ENCODE measurements at regions not wholly inside any gene's neighbourhood (a gene's known extent, or its start where the extent isn't known, plus 50 kb on each side); places are given as distances from the start of the nearest gene placed in this dataset.

- no peak for DNase-seq
Observed at GRCh38 chr5:82416512-82416911, 138.4 kb upstream of the RPS23 start.

DNA sequence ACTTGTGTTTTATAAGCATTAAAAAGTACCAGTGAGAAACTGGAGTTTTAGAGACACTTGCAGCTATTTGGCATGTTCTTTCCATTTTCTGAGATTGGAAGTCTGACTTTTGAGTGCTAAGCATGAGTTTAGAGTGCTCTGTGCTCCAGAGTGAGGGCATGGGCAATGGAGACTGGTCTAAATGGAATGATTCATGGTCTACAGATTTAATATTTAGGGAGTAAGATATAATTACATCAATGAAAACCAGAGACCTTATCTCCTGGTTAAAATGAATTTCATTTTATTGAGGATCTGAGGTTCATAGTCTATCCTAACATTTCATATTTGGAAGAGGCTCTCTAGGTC, 135.9 kb upstream of the RPS23 start:
- no peak for DNase-seq

DNA sequence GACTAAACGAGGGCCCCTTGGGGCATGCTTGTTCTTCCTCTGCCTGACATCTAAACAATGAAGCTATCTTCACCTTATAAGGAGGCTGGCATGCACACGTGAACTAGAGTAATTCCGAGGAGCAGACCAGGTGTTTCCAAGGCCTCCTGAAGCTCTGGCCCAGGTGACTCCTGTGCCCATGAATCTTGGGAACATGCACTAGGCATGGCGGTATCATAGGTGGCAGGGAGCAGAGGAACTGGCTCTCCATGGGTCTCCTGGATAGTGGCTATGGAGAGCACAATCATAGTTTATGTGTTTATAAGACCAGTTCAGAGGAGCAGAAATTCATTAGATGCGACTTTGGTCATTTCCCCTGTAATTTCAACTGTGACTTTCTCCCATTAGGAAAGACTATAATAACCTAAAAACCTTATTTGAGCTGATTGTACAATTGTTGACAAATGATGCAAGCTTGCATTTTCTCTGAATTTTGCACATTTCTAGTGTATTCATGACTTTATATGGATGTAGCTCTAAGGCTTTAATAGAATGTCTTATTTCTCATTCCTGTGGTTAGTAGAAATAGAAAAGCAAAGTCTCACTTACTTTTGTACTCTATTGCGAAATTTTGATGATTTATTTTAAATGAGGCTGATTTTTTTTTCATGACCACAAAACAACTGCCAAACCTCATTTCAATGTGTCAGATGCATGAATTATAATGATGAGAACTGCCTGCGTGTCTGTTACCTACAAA, 135.3 kb upstream of the RPS23 start:
- no peak for DNase-seq

DNA sequence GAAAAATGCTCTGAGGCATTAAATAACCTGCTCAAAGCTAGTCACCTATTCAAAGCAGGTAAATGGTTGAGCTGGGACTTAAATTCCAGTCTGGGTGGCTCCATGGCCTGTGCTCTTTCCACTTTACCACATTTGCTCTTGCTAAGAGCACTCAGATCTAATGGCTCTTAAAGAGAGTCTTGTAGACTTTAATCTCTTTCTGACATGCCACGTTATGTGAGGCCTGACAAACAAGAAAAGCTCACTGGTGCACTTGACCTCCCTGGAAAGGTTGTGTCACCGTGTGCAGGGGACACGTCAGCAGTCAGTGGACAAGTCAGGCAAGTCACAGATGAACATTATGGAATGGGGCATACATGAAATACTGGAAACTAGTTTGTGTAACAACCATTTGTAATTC, 129.9 kb upstream of the RPS23 start:
- DNase-seq, result no peak

DNA sequence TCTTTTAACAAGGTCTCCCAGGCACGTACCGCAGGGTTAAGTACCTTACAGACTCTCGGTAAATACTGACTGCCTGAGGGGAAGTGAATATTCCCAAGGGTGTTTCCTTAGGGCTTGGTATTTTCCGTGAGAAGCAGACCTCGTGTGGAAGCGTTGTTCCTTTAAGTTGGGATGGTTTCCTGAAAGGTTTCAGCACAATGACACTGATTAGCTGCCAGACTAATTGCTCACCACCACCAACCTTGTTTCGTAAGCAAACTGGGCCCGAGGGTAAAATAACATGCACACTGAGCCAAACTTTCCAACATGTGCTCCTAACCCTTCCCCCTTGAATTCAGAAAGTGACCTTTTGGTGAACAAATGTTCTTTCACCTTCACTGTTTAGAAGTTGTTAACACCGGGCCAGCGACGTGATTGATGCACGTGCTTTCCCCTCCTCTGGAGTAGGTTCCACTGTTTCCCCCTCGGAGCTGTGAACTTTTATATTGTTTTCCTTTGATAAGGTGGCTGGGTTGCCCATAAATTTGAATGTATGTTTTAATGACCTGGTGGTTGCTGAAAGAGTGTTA, 128.1 kb upstream of the RPS23 start:
- DNase-seq, result no peak

- no peak for DNase-seq
Observed at GRCh38 chr5:82405618-82406204, 127.6 kb upstream of the RPS23 start.

- no peak for DNase-seq
Observed at GRCh38 chr5:82405161-82405560, 127.0 kb upstream of the RPS23 start.

DNA sequence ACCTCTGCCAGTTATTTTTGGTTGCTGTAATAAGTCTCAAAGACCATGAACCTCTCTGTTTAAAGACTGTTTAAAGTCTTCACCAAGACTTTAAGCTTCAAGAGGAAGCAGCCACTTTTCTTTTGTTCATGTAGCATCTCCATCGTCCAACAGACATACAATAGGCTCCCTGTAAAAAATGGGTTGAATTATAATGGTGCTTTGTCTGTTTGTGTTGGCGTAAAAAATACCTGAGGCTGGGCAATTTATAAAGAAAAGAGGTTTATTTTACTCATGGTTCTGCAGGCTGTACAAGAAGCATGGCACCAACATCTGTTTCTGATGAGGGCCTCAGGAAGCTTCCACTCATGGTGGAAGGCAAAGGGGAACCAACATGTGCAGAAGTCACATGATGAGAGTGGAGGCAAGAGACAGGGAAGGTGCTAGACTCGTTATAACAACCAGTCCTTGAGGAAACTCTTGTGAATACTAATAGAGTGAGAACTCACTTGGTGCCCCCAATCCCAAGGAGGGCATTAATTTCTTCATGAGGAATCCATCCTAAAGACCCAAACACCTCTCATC, 126.3 kb upstream of the RPS23 start:
- DNase-seq, result no peak

DNA sequence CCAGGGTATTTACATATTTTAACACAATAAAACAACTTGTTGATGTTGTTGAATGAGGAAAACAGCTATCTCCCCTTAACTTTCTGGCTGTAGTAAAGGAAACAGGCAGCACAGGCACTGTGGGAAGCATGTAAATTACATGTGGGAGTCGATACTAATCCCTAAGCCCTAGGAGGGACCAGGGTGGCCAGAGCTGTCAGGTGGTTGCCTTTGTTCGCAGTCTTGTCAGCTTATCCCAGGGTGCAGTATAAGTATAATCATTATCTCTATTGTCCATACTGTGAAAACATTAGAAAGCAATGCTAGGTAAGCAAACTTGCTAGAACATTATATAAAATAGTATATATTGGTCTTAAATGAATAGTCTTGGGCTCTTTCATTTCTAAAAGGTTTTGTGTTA, 125.6 kb upstream of the RPS23 start:
- no peak for DNase-seq

DNA sequence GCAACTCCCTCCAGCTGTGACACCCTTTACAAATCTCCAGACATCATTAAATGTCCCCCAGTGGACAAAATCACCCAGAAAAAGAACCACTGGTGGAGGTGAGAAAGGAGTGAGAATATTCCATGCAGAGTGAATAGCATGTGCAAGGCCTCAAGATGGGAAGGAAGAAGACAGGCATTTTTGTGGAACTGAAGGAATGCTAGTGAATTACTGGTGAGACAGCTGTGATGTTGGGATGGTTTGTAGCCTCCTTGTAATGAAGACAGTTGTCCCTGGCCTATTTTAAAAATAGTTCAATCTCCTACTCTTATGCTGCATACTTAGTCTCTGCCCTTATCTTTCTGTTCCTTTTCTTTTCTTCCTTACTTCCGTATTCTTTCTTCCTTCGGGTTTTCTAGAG, 124.9 kb upstream of the RPS23 start:
- DNase-seq, result no peak

- DNase-seq, result no peak
Observed at GRCh38 chr5:82399111-82399510, 121.0 kb upstream of the RPS23 start.

- DNase-seq, result no peak
Observed at GRCh38 chr5:82397741-82398320, 119.7 kb upstream of the RPS23 start.

GRCh38 chr5:82396871-82397514, 118.8 kb upstream of the RPS23 start:
- no peak for DNase-seq

- no peak for DNase-seq
Observed at GRCh38 chr5:82396396-82396795, 118.2 kb upstream of the RPS23 start.

DNA sequence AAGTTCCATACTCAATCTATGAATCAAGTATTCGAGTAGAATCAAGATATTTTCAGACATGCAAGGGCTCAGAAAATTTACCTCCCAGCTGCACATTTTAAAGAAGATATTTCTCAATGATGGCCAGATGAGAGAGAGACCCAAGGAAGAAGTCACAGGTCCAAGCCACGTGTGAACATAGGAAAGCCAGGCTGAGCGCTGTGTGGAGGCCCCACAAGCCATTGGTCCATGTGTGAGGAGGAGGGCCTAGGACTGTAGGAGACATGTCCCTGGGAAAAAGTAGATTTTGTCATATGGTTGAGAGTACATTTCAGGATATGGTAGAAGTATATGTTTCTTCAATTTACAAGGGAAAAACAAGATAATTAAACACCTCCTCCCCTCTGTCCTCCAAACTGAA, 115.8 kb upstream of the RPS23 start:
- DNase-seq, result no peak

GRCh38 chr5:82390088-82390487, 111.9 kb upstream of the RPS23 start:
- no peak for DNase-seq

- DNase-seq, result no peak
Observed at GRCh38 chr5:82389347-82389746, 111.2 kb upstream of the RPS23 start.

GRCh38 chr5:82388181-82388580, 110.0 kb upstream of the RPS23 start:
- no peak for DNase-seq

DNA sequence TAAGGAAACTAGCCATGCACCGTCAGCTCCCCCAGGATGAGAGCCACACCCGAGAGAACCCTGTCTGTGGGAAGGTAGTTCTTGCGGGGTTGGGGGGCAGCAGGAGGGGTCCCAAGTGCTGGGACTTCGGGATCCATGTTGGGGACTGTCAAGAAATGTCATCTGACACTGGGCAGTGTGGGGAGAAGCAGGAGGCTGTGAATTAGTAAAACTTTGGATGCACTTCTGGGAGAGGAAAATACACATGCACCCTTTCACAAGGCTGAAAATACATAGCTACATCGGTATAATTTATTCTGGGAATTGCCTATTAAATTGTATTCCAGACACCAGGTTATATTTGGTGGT, 109.6 kb upstream of the RPS23 start:
- no peak for DNase-seq

GRCh38 chr5:82387001-82387818, 109.1 kb upstream of the RPS23 start:
- no peak for DNase-seq

GRCh38 chr5:82386576-82386975, 108.4 kb upstream of the RPS23 start:
- no peak for DNase-seq

GRCh38 chr5:82384034-82384750, 106.0 kb upstream of the RPS23 start:
- no peak for DNase-seq

Measured in activated CD4-positive, alpha-beta T cell treated with anti-CD3 and anti-CD28 coated beads, Interleukin-2, amount 50 U/mL, for 48 hours (primary cell).